ENCODE measurements at regions not wholly inside any gene's neighbourhood (a gene's known extent, or its start where the extent isn't known, plus 50 kb on each side); places are given as distances from the start of the nearest gene placed in this dataset.

- DNase-seq (no peak), ATAC-seq (no peak)
- intact Hi-C loops (cut with micrococcal nuclease) = no loop called here
Observed at GRCh38 chr11:129589190-129589860, 213.7 kb downstream of the BARX2 start.

GRCh38 chr11:129590030-129590752, 214.5 kb downstream of the BARX2 start:
- intact Hi-C loops (cut with micrococcal nuclease) = no loop called here
- DNase-seq (no peak), ATAC-seq (no peak)

- intact Hi-C loops (cut with micrococcal nuclease) = no loop called here
- ATAC-seq = no peak
- DNase-seq = no peak
Observed at GRCh38 chr11:129590753-129591475, 215.3 kb downstream of the BARX2 start.

GRCh38 chr11:129591527-129591926, 215.9 kb downstream of the BARX2 start:
- DNase-seq (no peak), ATAC-seq (no peak)
- intact Hi-C loops (cut with micrococcal nuclease) = no loop called here

- intact Hi-C loops (cut with micrococcal nuclease) = no loop called here
- no peak for DNase-seq
- no peak for ATAC-seq
Observed at GRCh38 chr11:129592191-129592590, 216.5 kb downstream of the BARX2 start.

GRCh38 chr11:129593098-129593497, 217.4 kb downstream of the BARX2 start:
- DNase-seq = no peak
- ATAC-seq = no peak
- intact Hi-C loops (cut with micrococcal nuclease) = no loop called here

- ATAC-seq (no peak), DNase-seq (no peak)
- intact Hi-C loops (cut with micrococcal nuclease) = no loop called here
Observed at GRCh38 chr11:129595038-129595962, 219.7 kb downstream of the BARX2 start.

GRCh38 chr11:129596351-129596750, 219.3 kb upstream of the TMEM45B start:
- ATAC-seq (no peak), DNase-seq (no peak)
- intact Hi-C loops (cut with micrococcal nuclease) = no loop called here

GRCh38 chr11:129598378-129598777, 217.3 kb upstream of the TMEM45B start:
- intact Hi-C loops (cut with micrococcal nuclease) = no loop called here
- DNase-seq (no peak), ATAC-seq (no peak)

GRCh38 chr11:129605815-129606214, 209.8 kb upstream of the TMEM45B start:
- DNase-seq (no peak), ATAC-seq (no peak)
- intact Hi-C loops (cut with micrococcal nuclease) = no loop called here

- intact Hi-C loops (cut with micrococcal nuclease) = no loop called here
- ATAC-seq = no peak
Observed at GRCh38 chr11:129608711-129609110, 206.9 kb upstream of the TMEM45B start.

GRCh38 chr11:129610125-129610524, 205.5 kb upstream of the TMEM45B start:
- intact Hi-C loops (cut with micrococcal nuclease) = no loop called here
- no peak for DNase-seq

More at GRCh38 chr11:129608711-129609110, 206.9 kb upstream of the TMEM45B start:
- DNase-seq = no peak

GRCh38 chr11:129610545-129610944, 205.1 kb upstream of the TMEM45B start:
- intact Hi-C loops (cut with micrococcal nuclease) = no loop called here
- DNase-seq (no peak), ATAC-seq (no peak)

More at GRCh38 chr11:129610125-129610524, 205.5 kb upstream of the TMEM45B start:
- ATAC-seq = no peak

- no peak for DNase-seq
- intact Hi-C loops (cut with micrococcal nuclease) = no loop called here
- ATAC-seq = no peak
Observed at GRCh38 chr11:129611661-129612446, 203.8 kb upstream of the TMEM45B start.

GRCh38 chr11:129612447-129612961, 203.1 kb upstream of the TMEM45B start:
- intact Hi-C loops (cut with micrococcal nuclease) = no loop called here
- no peak for ATAC-seq
- no peak for DNase-seq

GRCh38 chr11:129613071-129613470, 202.6 kb upstream of the TMEM45B start:
- no peak for ATAC-seq
- intact Hi-C loops (cut with micrococcal nuclease) = no loop called here
- no peak for DNase-seq

- DNase-seq (no peak), ATAC-seq (no peak)
- intact Hi-C loops (cut with micrococcal nuclease) = no loop called here
Observed at GRCh38 chr11:129614256-129614944, 201.2 kb upstream of the TMEM45B start.
